HCT116 (cell line): ENCODE measurements at regions not wholly inside any gene's neighbourhood (a gene's known extent, or its start where the extent isn't known, plus 50 kb on each side); places are given as distances from the start of the nearest gene placed in this dataset.

ENCODE experiments used
- ATAC-seq: fragments of 200-7000 bp; cut with Tn5 transposase; 2 replicates; pipeline ENCODE4 v1.9.1; 2020; ENCODE audit warnings: mild to moderate bottlenecking, moderate library complexity
- BruUV-seq: library from RNA; stranded (reverse); fragments of 400-500 nt; replicated peaks from 2 replicates; lab custom pipeline; 2021; lab: Mats Ljungman, UMichigan
- CTCF ChIA-PET: fragments of 300-600 bp; sonication (Branson Sonifier 250); formaldehyde crosslinking; loops from one replicate; lab custom pipeline; 2021; ENCODE audit warnings: antibody characterized with exemption; lab: Charles Lee
- POLR2A ChIA-PET: fragments of 300-600, 350-600 bp; sonication (Branson Sonifier 250); formaldehyde crosslinking; loops from one replicate; lab custom pipeline; 2021; ENCODE audit warnings: antibody characterized with exemption; lab: Charles Lee
- RAD21 ChIA-PET, 2 experiments: fragments of 300-600 bp; sonication (Branson Sonifier 250); formaldehyde crosslinking; loops; one replicate each; lab custom pipeline; 2023; ENCODE audit warnings: low total read pairs in 2 of 2; ENCODE audit not compliant: uncharacterized antibody in 2 of 2, unreplicated experiment in 2 of 2, low non-redundant PET in 1 of 2; lab: Charles Lee
- DNase-seq: peaks from one replicate; pipeline ENCODE4 v3.0.0-alpha.2; 2010; ENCODE audit warnings: low read depth, low spot score
- H2AFZ ChIP-seq: fragments of 200-600 bp; shearing (Covaris generic), sonication (generic); 2 replicates; pipeline ENCODE4 v1.6.1; 2017; ENCODE audit warnings: low read depth, mixed run types, mixed read lengths, antibody characterized with exemption, low read length; ENCODE audit not compliant: poor library complexity, severe bottlenecking
- H3K27ac ChIP-seq: 2 replicates; pipeline ENCODE4 v1.5.1; 2012; ENCODE audit warnings: low read depth, low read length
- H3K27me3 ChIP-seq: fragments of 200-600 bp; sonication (generic); 2 replicates; pipeline ENCODE4 v1.6.1; 2016; ENCODE audit warnings: mixed run types, low read length, mixed read lengths; ENCODE audit not compliant: insufficient read depth
- H3K36me3 ChIP-seq, 2 experiments: fragments of 200-500 bp in 1 of 2; fragments of 200-600 bp in 1 of 2; sonication (Bioruptor generic) in 1 of 2; sonication (generic) in 1 of 2; 2 replicates each; pipeline versions ENCODE4 v1.5.1 to v1.6.1; 2014 to 2016; ENCODE audit warnings: low read length in 2 of 2, inconsistent platforms in 1 of 2, mixed read lengths in 1 of 2, mixed run types in 1 of 2; ENCODE audit not compliant: insufficient read depth in 2 of 2, control insufficient read depth in 1 of 2
- H3K4me1 ChIP-seq, 2 experiments: fragments of 200-600 bp in 1 of 2; sonication (generic) in 1 of 2; 2 replicates each; pipeline versions ENCODE4 v1.5.1 to v1.6.1; 2012 to 2017; ENCODE audit warnings: low read length in 2 of 2, inconsistent platforms in 1 of 2, mild to moderate bottlenecking in 1 of 2, mixed read lengths in 1 of 2, mixed run types in 1 of 2, moderate library complexity in 1 of 2; ENCODE audit not compliant: insufficient read depth in 2 of 2, control insufficient read depth in 1 of 2
- H3K4me2 ChIP-seq: fragments of 200-600 bp; sonication (generic); 2 replicates; pipeline ENCODE4 v1.6.1; 2017; ENCODE audit warnings: mixed run types, low read length, mixed read lengths
- H3K4me3 ChIP-seq, 2 experiments: fragments of 200-600 bp in 1 of 2; sonication (generic) in 1 of 2; replicated peaks in 1 of 2; 2 replicates each; pipeline ENCODE4 v1.5.1; 2011 to 2016; ENCODE audit warnings: low read length in 2 of 2, control low read depth in 1 of 2, low read depth in 1 of 2, mild to moderate bottlenecking in 1 of 2, mixed read lengths in 1 of 2, mixed run types in 1 of 2
- H3K79me2 ChIP-seq: fragments of 200-600 bp; sonication (generic); 2 replicates; pipeline ENCODE4 v1.6.1; 2017; ENCODE audit warnings: mild to moderate bottlenecking, mixed run types, low read length, moderate library complexity, mixed read lengths; ENCODE audit not compliant: insufficient read depth
- H3K9ac ChIP-seq: fragments of 200-600 bp; sonication (generic); 2 replicates; pipeline ENCODE4 v1.6.1; 2016; ENCODE audit warnings: low read length, mixed read lengths
- H3K9me2 ChIP-seq: fragments of 200-600 bp; sonication (generic), shearing (Covaris generic); 2 replicates; pipeline ENCODE4 v1.6.1; 2017; ENCODE audit warnings: mixed run types, mild to moderate bottlenecking, moderate library complexity; ENCODE audit not compliant: insufficient read depth
- H3K9me3 ChIP-seq, 2 experiments: fragments of 200-500 bp in 1 of 2; fragments of 200-600 bp in 1 of 2; sonication (Bioruptor generic) in 1 of 2; sonication (generic) in 1 of 2; 2 replicates each; pipeline ENCODE4 v1.6.1; 2014 to 2017; ENCODE audit warnings: low read length in 2 of 2, mixed read lengths in 2 of 2, inconsistent platforms in 1 of 2, low read depth in 1 of 2, mild to moderate bottlenecking in 1 of 2, mixed run types in 1 of 2, moderate library complexity in 1 of 2; ENCODE audit not compliant: control insufficient read depth in 1 of 2, insufficient read depth in 1 of 2
- H4K20me1 ChIP-seq: fragments of 200-600 bp; sonication (generic), shearing (Covaris generic); 2 replicates; pipeline ENCODE4 v1.6.1; 2017; ENCODE audit warnings: mixed run types, mild to moderate bottlenecking, moderate library complexity; ENCODE audit not compliant: insufficient read depth
- CEBPB ChIP-seq: IDR thresholded peaks from 2 replicates; pipeline ENCODE4 v1.6.1; 2012; ENCODE audit warnings: low read depth
- ELF1 ChIP-seq: IDR thresholded peaks from 2 replicates; pipeline ENCODE4 v1.6.1; 2012; ENCODE audit warnings: low read depth, borderline replicate concordance
- EZH2phosphoT487 ChIP-seq: fragments of 200-600 bp; IDR thresholded peaks from 2 replicates; pipeline ENCODE4 v1.6.1; 2018; ENCODE audit warnings: antibody characterized with exemption, borderline replicate concordance
- FOSL1 ChIP-seq: IDR thresholded peaks from 2 replicates; pipeline ENCODE4 v1.6.1; 2012; ENCODE audit warnings: low read depth
- POLR2A ChIP-seq: IDR thresholded peaks from 2 replicates; pipeline ENCODE4 v1.7.0; 2011; ENCODE audit warnings: borderline replicate concordance; ENCODE audit not compliant: insufficient read depth, insufficient read length; ENCODE audit errors: extremely low read depth
- ZFX ChIP-seq: fragments of 450-650 bp; IDR thresholded peaks from 2 replicates; pipeline ENCODE4 v1.6.1; 2017
- intact Hi-C: fragments of 100-400 bp; cut with micrococcal nuclease; formaldehyde crosslinking; loops from 2 replicates; pipeline ENCODE4 v1.10.0; 2022
- TF ChIP-seq, protein P1 (sequence below): IDR thresholded peaks from 2 replicates; pipeline ENCODE4 v1.6.1; 2012
- TF ChIP-seq, protein P2 (sequence below): IDR thresholded peaks from 2 replicates; pipeline ENCODE4 v1.6.1; 2012; ENCODE audit warnings: low read depth
- TF ChIP-seq, protein P3 (sequence below), 3 experiments: fragments of 200-600 bp in 1 of 3; sonication (generic) in 1 of 3; IDR thresholded peaks in 2 of 3; conservative IDR thresholded peaks in 1 of 3; 2 replicates each; pipeline ENCODE4 v1.5.1; 2012 to 2017; ENCODE audit warnings: low read depth in 2 of 3, low read length in 2 of 3, antibody characterized with exemption in 1 of 3, borderline replicate concordance in 1 of 3, control low read depth in 1 of 3, mild to moderate bottlenecking in 1 of 3, mixed read lengths in 1 of 3, mixed run types in 1 of 3, moderate library complexity in 1 of 3; ENCODE audit not compliant: insufficient read depth in 1 of 3
- TF ChIP-seq, protein P4 (sequence below): IDR thresholded peaks from 2 replicates; pipeline ENCODE4 v1.6.1; 2012

DNA sequence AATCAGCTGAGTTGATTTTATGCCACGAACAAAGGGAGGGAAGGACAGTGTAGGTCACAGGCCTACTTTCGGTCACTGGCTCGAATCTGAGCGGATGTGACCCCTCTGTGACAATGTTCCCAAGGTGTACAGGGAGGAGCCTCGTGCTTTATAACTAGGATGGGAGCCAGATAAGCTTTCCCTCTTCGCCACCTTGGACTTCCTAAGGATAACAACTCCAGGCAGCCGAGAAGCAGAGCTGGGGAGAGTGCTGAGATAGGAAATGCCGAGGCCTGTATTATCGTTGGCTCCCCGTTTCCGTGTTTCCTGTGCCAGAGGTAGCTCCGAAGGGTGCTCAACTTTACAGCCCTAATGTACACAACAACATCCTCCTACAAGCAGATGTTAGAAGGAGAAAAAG is 217.8 kb upstream of the IRX3 start:
- Histone ChIP-seq H3K9me2 (no peaks in the 10 kb centered on the region), H3K36me3 (no peaks in the 10 kb centered on the region), H3K27me3 (peaks cover 23% of the 10 kb centered on the region)
- POLR2A ChIA-PET = no interaction called here
- BruUV-seq = no TSS peak
- CTCF ChIA-PET = no interaction called here
- TF ChIP-seq, protein P1, sequence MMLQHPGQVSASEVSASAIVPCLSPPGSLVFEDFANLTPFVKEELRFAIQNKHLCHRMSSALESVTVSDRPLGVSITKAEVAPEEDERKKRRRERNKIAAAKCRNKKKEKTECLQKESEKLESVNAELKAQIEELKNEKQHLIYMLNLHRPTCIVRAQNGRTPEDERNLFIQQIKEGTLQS = no peak
- TF ChIP-seq ZFX = no peak
- TF ChIP-seq, protein P2, sequence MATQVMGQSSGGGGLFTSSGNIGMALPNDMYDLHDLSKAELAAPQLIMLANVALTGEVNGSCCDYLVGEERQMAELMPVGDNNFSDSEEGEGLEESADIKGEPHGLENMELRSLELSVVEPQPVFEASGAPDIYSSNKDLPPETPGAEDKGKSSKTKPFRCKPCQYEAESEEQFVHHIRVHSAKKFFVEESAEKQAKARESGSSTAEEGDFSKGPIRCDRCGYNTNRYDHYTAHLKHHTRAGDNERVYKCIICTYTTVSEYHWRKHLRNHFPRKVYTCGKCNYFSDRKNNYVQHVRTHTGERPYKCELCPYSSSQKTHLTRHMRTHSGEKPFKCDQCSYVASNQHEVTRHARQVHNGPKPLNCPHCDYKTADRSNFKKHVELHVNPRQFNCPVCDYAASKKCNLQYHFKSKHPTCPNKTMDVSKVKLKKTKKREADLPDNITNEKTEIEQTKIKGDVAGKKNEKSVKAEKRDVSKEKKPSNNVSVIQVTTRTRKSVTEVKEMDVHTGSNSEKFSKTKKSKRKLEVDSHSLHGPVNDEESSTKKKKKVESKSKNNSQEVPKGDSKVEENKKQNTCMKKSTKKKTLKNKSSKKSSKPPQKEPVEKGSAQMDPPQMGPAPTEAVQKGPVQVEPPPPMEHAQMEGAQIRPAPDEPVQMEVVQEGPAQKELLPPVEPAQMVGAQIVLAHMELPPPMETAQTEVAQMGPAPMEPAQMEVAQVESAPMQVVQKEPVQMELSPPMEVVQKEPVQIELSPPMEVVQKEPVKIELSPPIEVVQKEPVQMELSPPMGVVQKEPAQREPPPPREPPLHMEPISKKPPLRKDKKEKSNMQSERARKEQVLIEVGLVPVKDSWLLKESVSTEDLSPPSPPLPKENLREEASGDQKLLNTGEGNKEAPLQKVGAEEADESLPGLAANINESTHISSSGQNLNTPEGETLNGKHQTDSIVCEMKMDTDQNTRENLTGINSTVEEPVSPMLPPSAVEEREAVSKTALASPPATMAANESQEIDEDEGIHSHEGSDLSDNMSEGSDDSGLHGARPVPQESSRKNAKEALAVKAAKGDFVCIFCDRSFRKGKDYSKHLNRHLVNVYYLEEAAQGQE = no peak
- no peak for TF ChIP-seq ELF1
- TF ChIP-seq POLR2A = no peak
- TF ChIP-seq, protein P3, sequence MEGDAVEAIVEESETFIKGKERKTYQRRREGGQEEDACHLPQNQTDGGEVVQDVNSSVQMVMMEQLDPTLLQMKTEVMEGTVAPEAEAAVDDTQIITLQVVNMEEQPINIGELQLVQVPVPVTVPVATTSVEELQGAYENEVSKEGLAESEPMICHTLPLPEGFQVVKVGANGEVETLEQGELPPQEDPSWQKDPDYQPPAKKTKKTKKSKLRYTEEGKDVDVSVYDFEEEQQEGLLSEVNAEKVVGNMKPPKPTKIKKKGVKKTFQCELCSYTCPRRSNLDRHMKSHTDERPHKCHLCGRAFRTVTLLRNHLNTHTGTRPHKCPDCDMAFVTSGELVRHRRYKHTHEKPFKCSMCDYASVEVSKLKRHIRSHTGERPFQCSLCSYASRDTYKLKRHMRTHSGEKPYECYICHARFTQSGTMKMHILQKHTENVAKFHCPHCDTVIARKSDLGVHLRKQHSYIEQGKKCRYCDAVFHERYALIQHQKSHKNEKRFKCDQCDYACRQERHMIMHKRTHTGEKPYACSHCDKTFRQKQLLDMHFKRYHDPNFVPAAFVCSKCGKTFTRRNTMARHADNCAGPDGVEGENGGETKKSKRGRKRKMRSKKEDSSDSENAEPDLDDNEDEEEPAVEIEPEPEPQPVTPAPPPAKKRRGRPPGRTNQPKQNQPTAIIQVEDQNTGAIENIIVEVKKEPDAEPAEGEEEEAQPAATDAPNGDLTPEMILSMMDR (IDR thresholded peaks at IDR 0.05 in 2 of 3, conservative IDR thresholded peaks at IDR 0.05 in 1 of 3; ENCODE audit: borderline replicate concordance in 1 of 3, insufficient read depth in 1 of 3, low read depth in 2 of 3, low read length in 2 of 3) = no peak
- TF ChIP-seq, protein P4, sequence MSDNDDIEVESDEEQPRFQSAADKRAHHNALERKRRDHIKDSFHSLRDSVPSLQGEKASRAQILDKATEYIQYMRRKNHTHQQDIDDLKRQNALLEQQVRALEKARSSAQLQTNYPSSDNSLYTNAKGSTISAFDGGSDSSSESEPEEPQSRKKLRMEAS = no peak
- TF ChIP-seq FOSL1 = no peak
- TF ChIP-seq CEBPB = no peak
- no peak for TF ChIP-seq EZH2phosphoT487
- TF ChIP-seq, all 23 proteins: peak for 0
- ATAC-seq (no peak), DNase-seq (no peak)
- H3K4me1 ChIP-seq = peaks cover 0 to 5% of the 10 kb centered on the region in 2 experiments; a peak in 1 of 4 replicates
- no peaks in the 10 kb centered on the region for H3K9me3 ChIP-seq
- no peak overlapping the region for H3K4me3 ChIP-seq
- no peak overlapping the region for H2AFZ ChIP-seq
- no peaks in the 10 kb centered on the region for H4K20me1 ChIP-seq
- H3K9ac ChIP-seq = no peak overlapping the region
- RAD21 ChIA-PET = no interaction called here
- H3K27ac ChIP-seq = no peak overlapping the region
- H3K79me2 ChIP-seq = no peaks in the 10 kb centered on the region
- intact Hi-C loops = no loop called here
- H3K4me2 ChIP-seq = no peak overlapping the region
